PFSK-1 (cell line): ENCODE measurements at regions not wholly inside any gene's neighbourhood (a gene's known extent, or its start where the extent isn't known, plus 50 kb on each side); places are given as distances from the start of the nearest gene placed in this dataset.

Source experiments
- FOXP2 ChIP-seq: optimal IDR thresholded peaks from 2 replicates; pipeline ENCODE3; 2011; ENCODE audit warnings: borderline replicate concordance, control low read depth, inconsistent platforms; ENCODE audit not compliant: insufficient read depth; ENCODE audit errors: extremely low read length, extremely low read depth
- POLR2AphosphoS5 ChIP-seq: IDR thresholded peaks from 2 replicates; pipeline ENCODE4 v1.6.1; 2012; ENCODE audit warnings: low read depth, mild to moderate bottlenecking, control low read depth, low read length, moderate library complexity
- SIN3A ChIP-seq: IDR thresholded peaks from 2 replicates; pipeline ENCODE4 v1.6.1; 2012; ENCODE audit warnings: mild to moderate bottlenecking, low read length, moderate library complexity, borderline replicate concordance; ENCODE audit not compliant: insufficient read depth
- TAF1 ChIP-seq: IDR thresholded peaks from 2 replicates; pipeline ENCODE4 v1.6.1; 2012; ENCODE audit warnings: low read length, control low read depth, borderline replicate concordance; ENCODE audit not compliant: insufficient read depth
- TF ChIP-seq, protein P1 (sequence below), 2 experiments: IDR thresholded peaks; 2 replicates each; pipeline versions ENCODE4 v1.6.1 to v1.8.0; 2011 to 2012; ENCODE audit warnings: low read depth in 2 of 2, low read length in 2 of 2, control low read depth in 1 of 2, inconsistent platforms in 1 of 2, mild to moderate bottlenecking in 1 of 2, moderate library complexity in 1 of 2; ENCODE audit not compliant: insufficient read depth in 1 of 2

- TF ChIP-seq POLR2AphosphoS5 (no peak), SIN3A (no peak), TAF1 (no peak), FOXP2 (no peak)
- TF ChIP-seq, protein P1, sequence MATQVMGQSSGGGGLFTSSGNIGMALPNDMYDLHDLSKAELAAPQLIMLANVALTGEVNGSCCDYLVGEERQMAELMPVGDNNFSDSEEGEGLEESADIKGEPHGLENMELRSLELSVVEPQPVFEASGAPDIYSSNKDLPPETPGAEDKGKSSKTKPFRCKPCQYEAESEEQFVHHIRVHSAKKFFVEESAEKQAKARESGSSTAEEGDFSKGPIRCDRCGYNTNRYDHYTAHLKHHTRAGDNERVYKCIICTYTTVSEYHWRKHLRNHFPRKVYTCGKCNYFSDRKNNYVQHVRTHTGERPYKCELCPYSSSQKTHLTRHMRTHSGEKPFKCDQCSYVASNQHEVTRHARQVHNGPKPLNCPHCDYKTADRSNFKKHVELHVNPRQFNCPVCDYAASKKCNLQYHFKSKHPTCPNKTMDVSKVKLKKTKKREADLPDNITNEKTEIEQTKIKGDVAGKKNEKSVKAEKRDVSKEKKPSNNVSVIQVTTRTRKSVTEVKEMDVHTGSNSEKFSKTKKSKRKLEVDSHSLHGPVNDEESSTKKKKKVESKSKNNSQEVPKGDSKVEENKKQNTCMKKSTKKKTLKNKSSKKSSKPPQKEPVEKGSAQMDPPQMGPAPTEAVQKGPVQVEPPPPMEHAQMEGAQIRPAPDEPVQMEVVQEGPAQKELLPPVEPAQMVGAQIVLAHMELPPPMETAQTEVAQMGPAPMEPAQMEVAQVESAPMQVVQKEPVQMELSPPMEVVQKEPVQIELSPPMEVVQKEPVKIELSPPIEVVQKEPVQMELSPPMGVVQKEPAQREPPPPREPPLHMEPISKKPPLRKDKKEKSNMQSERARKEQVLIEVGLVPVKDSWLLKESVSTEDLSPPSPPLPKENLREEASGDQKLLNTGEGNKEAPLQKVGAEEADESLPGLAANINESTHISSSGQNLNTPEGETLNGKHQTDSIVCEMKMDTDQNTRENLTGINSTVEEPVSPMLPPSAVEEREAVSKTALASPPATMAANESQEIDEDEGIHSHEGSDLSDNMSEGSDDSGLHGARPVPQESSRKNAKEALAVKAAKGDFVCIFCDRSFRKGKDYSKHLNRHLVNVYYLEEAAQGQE (IDR thresholded peaks at IDR 0.05; ENCODE audit: insufficient read depth in 1 of 2, low read depth in 2 of 2, low read length in 2 of 2) = no peak
These were observed 265.4 kb upstream of the HES1 start for GRCh38 chr3:193870376-193871219.

DNA sequence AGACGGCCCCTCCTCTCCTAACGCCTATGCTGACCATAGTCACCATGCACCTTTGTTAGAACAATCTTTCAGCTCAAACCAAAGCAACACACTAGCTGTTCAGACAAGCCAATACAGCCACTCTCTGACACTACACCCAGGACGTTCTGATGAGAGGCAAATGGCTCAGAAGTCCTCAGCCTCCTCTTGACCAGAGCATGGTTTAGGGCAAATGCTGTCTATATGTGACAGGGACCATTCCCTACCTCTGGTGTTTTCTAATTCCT lies 264.8 kb upstream of the HES1 start:
- TF ChIP-seq FOXP2 = no peak
- no peak for TF ChIP-seq SIN3A
- no peak for TF ChIP-seq TAF1
- TF ChIP-seq POLR2AphosphoS5 = no peak
- TF ChIP-seq, protein P1 (IDR thresholded peaks at IDR 0.05; ENCODE audit: insufficient read depth in 1 of 2, low read depth in 2 of 2, low read length in 2 of 2) = no peak

- TF ChIP-seq FOXP2 (no peak), SIN3A (no peak), TAF1 (no peak), POLR2AphosphoS5 (no peak)
- TF ChIP-seq, protein P1 (IDR thresholded peaks at IDR 0.05; ENCODE audit: insufficient read depth in 1 of 2, low read depth in 2 of 2, low read length in 2 of 2) = no peak
These were observed 263.6 kb upstream of the HES1 start for GRCh38 chr3:193872265-193872753.

DNA sequence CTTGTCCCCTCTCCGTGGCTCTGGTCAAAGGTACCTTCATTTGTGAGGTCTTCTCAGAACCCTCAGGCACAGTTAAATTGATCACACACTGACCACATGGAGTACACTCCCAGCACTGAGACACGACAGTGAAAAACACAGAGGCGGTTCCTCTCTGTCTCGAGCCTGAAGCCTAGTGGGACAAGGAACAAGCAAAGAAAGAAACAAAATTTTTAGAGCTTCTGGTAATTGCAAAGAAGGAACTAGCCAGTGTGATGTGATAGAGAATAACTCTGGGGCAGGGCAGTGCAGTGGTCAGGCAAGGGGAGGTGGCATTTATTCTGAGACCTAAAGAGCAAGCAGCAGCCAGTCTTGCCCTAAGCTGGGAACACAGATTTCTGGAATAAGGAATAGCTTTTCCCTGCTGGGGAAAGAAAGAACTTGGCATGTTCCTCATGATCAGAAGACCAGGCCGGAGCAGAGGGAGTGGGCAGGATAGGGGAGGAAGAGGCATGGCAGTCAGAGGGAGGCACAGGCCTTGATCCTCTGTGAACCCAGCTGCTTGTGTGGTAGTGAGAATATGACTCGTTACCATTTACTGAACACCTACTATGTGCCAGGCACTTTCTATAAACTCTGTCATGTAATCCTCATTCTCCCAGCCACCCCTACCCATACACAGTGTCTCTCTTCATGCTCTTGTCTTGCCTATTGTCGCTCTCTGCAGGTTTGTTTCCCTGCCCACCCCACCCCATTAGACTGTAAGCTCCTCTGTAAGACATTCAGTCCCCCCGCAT lies 262.3 kb upstream of the HES1 start:
- TF ChIP-seq POLR2AphosphoS5 (no peak), SIN3A (no peak)

DNA sequence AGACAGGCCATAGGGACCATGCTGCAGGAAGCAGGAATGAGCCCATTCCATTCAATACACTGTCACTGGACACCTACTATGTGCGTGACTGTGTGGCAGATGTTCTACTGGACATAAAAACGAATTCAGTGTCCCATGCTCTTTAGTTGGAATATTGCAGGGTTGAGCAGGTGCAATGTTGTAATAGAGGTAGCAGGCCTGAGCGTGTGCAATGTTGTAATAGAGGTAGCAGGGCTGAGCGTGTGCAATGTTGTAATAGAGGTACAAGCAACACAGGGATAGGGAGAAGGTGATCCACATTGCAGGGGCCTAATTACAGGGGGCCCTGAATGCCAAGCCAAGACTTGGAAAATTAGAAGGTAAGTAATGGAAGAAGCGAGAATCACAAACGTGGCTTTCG lies 261.4 kb upstream of the HES1 start:
- TF ChIP-seq TAF1 (no peak), POLR2AphosphoS5 (no peak), FOXP2 (no peak), SIN3A (no peak)
- TF ChIP-seq, protein P1 (IDR thresholded peaks at IDR 0.05; ENCODE audit: insufficient read depth in 1 of 2, low read depth in 2 of 2, low read length in 2 of 2) = no peak
